NCI-H524 treated with DMSO at 0.1 percent for 48 hours (cell line): ENCODE measurements at regions not wholly inside any gene's neighbourhood (a gene's known extent, or its start where the extent isn't known, plus 50 kb on each side); places are given as distances from the start of the nearest gene placed in this dataset.
"Not testable (repeated sequence)": the region's sequence is repeated elsewhere in the genome, so short reads cannot be mapped to it uniquely, and the experiment has no call there.

Experiments used
- DNase-seq: peaks from one replicate; lab custom pipeline; 2025; lab: John Stamatoyannopoulos, UW

DNA sequence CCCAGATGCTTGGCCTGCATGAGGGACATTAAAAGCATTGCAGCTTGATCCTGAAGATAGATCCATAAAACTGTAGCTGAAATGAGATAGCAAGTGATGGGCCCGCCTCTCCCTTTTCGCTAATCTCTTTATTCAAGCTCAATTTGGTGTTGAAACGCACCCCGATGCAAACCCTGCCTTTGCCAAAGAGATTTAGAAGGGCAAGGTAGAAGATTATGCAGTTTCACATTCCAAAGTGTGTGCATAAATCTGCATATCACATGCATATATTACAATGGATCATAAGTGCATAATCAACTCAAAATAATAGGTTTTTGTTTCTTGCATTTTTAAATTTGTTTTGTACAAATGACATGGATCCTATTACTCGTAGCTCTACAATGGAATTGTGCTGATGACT lies 80.1 kb upstream of the SHANK2 start:
- DNase-seq: no peak

DNA sequence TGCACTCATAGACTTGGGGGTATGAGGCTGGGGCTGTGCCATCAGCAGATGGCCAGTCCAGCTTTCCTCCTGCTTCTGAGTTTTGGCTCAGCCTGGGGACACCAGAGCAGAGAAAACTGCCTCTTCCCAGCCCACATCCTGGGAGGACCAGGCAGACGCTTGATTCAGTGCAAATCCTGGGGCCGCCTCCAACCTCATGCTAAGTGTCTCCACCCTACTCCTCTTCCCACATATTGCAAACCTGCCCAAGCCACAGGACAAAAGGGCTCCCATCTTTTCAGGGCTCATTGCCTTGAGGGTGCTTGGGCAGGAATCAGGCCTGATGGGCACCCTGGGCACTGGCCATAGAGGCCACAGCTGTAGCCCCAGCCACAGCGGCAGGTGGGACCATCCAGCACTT lies 79.7 kb upstream of the SHANK2 start:
- no peak for DNase-seq

DNA sequence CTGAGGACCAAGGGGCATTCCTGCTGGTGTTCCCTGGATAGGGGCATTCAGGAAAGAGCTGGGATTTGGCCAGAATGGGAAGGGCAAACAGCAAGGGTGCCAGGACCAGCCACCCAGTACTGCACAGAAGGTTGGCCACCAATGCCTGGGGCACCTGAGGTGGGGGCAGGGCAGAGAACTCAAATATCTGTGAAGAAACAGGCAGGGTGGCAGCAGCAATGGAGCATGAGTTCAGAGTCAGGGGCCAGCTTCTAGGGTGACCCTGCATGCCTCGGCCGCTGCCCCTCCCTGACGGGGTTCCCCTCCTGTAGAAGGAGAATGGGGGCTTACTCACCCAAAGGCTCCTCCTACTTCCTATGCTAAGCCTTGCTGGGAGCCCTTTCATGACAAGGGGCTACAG lies 79.3 kb upstream of the SHANK2 start:
- no peak for DNase-seq

DNA sequence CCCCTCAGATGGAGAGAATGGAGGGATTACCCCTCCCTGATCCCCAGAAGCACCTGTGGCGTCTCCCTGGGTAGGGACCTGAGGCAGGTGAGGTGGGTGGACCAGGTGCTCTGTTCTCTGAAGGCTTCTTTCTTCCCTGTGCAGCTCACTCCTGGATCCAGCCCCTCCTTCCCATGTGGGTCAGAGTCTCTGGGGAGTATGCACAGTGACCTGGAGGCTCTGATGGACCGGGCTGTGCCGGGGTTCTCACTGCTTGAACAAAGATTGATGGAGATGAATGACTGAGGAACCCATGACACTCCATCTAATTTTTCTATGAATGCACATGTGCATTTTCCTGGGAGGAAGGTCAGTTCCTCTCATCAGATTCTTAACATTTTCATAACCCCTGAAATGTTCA lies 78.6 kb upstream of the SHANK2 start:
- no peak for DNase-seq

DNA sequence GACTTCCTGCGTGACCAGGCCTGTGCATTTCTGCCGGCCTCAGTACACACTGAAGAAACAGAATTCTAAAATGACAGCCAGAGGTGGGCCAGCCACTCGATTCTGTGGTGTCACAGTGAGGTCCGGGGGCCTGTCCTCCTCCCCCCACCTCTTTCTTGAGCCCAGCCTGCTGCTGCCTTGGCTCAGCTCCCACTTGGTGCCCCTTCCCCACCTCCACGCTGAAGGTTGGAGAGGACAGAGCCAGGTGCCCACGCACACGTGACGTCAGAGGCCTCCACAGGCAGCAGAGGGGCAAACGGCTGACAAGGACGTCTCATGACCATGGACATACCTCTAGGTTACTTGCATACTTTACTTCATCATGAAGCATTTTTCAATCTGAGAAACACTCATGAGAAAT lies 78.0 kb upstream of the SHANK2 start:
- no peak for DNase-seq

DNA sequence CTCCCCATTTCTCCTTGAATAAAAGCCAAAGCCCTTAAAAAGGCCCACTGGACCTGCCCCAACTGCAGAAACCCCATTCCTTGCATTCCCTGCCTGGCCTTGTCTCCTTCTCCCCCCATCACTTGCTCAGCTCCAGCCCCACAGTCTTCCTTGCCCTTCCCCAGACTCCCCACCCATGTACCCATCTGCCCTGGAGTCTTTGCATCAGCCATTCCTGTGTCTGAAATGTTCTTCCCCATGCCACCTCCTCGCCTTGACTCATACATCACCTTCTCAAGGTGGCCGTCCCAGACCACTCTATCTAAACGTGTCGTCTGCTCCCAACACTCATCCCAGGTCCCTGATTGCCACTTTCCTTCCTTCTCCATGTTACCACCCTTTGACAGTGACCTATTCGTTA lies 77.4 kb upstream of the SHANK2 start:
- no peak for DNase-seq

DNA sequence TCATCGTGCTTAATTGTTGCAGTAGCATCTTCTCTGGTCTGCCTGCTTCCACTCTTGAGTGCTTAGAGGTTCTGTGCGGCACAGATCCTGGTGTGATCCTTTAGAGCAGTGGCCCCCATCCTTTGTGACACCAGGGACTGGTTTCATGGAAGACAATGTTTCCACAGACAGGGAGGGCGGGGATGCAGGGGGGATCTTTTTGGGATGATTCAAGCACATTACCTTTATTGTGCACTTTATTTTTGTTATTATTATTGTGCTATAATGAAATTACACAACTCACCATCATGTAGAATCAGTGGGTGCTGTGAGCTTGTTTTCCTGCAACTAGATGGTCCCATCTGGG lies 76.8 kb upstream of the SHANK2 start:
- no peak for DNase-seq

DNA sequence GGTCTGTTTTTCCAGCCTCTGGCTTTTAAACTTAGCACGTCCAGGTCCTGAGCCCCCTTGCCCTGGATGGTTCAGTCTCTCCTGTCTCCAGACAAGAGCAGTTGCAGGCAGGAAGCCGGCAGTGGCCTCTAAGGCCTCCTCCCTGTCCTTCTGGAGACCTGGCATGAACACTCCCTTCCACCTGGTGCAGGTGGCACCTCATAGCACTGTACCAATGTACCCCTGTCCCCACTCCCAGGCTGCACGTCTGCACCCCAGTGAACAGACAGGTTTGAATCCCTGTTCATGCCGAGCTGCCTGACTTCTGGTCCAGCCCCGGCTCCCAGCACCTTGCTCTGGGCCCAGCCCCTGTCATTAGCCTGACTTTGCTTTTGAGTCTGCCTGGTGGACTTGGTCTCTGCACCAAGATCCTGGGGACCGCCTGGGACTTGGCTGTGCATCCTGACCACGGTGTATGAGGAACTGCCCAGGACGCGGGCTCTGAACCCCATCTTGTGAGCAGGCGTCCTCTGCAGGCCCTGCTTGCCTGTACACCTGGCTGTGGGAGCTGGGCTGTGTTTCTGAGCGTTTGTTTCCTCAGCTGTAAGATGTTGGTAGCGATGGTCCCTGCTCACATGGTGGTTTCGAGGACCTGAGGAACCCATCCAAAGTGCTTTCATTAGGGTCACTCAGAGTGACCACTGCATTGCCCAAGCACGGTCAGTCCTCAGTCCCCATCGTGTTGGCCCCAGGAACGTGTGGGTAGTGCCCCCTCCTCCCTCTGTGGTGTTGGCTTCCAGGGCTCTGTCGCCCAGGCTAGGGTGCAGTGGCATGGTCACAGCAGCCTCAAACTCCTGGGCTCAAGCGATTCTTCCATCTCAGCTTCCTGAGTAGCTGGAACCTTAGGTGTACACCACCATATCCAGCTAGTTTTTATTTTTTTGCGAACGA lies 75.0 kb upstream of the SHANK2 start:
- DNase-seq: no peak

DNA sequence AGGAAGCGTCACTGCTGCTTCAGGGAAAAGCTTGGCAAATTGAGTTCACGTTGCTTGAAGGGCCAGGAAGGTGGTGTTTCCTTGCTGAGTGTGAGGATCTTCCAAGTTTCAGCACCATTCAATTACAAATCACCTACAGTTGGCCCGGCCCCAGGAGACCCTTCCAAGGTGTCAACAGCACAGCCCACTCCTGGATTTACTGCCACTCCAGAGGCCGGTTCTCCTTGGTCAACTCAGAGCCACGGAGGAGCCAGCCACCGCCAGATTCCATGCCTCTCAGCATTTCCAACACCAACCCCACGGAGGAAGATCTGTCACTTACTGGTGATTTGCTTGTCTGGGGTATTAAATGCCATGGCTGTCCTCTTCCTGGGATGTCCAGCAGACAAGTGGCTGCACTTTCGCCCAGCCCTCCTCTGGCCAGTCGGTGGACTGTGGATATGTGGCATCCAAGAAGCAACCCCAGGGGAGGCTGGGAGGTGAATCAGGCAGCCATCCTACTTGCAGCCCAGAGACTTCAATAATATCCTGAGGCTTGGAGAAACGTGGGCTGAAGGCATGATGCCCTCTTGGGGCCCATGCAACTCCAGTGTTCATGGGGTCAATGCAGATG lies 74.1 kb upstream of the SHANK2 start:
- no peak for DNase-seq

DNA sequence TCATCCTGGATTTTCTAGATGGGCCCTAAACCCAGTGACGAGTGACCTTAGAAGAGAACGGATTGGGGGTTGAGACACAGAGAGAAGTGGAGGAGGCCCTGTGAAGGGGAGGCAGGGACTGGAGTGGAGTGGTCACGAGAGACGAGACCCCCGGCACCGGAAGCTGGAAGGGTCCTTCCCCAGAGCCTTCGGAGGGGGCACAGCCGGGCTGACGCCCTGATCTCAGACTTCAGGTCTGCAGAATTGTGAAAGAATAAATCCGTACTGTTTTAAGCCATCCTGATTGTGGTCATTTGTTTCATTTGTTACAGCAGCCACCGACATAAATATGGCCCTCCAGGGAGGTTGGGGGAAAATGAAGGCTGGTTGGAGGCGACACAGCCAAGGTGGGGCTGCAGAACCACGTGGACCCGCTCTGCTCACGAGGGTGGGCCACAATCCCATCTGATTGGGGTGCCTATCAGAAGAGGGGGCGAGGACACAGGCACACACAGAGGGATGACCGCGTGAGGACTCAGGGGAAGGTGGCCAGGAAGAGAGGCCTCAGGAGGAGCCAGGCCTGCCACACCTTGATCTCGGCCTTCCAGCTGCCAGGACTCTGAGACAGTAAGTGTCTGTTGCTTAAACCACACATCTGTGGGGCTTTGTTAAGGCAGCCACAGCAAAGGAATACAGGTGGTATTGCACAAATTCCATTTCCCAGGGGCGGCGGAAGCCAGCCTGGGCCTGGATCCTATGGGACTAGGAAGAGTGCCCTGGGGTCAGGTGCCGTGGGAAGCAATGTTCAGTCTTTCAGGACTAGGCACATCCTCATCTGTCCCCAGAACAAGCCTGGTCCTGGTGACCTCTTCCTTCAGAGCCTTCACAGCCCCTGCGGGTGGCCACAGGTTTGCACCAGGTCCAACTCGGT lies 73.3 kb upstream of the SHANK2 start:
- no peak for DNase-seq

DNA sequence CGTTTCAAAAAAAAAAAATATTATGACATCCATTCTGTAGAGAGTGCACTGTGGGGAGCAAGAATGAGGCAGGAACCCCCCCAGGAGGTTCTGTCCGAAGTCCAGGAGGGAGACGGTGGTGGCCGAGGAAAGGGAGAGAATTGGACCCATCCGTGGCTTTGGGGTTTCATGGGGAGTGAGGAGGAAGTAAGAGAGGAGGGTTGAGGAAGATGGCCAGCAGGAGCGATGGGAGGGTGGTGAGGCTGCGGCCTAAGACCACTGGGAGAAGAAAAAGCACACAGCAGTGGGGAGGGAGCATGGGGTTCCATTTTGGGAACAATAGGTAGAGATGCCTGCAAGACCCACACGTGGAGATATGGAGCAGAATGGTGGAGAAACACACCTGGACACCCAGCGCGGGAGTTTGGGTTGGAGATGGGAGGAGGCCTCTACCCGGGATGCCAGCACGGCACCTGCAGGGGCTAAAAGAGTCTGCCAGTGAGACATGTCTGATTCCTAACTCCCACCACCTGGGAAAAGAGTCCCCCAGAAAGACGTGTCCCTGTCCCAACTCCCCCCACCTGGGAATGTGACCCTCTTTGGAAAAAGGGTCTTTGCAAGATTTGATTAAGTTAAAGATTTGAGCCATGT lies 72.5 kb upstream of the SHANK2 start:
- no peak for DNase-seq

DNA sequence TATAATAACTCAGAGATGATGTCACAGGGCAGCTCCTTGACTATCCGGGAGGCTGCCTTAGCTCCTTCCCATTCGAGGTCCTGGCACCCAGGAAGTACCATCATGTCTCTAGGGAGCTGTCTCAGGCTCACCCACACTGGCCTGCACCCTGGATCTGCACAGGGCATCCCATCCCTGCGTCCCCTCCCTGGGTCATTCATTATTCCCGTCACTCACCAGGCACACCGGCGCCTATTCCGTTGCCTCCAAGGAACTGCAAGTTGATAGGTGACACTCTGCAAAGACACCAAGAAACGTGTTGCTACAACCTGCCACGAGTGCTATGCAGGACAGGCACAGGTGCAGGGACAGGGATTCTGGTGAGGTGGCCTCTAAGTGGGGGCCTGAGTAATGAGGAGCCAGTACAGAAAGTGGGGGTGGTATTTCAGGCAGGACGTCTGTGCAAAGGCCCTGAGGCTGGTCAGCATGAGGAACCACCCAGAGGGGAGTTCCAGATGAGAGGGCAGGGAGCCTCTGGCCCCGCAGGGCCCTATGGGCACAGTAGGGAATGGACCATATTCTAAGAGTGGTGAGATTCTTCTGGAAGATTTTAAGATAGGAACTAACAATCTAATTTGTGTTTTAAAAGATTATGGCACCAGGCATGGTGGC lies 71.6 kb upstream of the SHANK2 start:
- no peak for DNase-seq

DNA sequence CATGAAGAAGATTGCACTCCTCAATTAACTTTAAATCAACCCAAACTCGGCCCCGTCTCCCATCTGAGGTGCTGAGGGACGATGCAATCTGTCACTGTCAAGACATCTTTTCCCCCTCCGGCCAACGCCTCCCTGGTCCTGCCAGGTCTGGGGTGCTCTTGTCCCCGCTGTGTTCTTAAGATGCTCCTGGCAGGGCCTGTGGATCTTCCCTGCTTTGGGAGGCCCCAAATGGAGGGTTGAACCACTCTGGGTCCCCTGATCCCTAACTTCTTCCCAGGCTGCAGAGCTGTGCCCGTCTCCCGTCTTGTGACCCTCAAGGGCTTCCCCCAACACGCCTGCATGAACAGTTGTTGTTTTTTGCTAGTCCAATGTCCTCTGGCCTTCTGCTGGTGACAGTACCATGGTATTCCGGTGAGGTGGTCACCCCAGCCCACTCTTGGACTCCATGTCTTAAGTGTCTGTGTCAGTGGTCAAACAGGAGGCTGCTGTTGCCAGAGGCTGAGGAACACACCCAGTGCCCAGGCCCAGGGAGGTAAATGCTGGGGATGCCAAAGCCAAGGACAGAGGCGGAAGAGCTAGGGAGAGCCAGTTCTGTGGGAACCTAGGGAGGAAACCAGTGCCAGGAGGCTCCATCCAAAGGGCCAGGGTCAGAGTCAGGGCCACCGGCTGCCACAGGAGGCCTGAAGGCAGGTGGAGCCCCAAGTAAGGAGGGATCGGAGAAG lies 70.6 kb upstream of the SHANK2 start:
- DNase-seq: no peak

DNA sequence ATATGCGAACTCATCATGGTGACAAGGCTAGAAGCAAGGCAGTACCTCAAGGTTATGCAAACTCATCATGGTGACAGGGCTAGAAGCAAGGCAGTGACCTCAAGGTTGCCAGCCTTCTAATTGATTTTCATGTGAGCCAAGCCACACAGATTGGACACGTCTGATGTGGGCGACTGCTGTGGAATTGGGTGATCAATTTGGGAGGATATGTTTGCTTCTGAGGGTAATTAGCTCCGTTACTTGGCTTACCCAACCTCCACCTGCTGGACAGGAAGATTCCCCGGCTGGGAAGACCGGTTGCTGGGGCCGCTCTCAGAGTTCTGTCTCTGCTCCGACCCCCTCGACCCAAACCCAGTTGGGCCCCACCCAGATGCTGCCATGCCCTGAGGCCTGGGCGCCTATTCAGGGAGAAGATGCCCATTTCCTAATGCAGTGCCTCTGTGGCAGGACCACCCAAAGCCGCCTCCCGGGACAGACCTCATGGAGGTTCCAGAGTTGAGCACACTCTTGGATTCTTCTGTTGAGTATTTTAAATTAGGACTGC lies 69.9 kb upstream of the SHANK2 start:
- DNase-seq: no peak

DNA sequence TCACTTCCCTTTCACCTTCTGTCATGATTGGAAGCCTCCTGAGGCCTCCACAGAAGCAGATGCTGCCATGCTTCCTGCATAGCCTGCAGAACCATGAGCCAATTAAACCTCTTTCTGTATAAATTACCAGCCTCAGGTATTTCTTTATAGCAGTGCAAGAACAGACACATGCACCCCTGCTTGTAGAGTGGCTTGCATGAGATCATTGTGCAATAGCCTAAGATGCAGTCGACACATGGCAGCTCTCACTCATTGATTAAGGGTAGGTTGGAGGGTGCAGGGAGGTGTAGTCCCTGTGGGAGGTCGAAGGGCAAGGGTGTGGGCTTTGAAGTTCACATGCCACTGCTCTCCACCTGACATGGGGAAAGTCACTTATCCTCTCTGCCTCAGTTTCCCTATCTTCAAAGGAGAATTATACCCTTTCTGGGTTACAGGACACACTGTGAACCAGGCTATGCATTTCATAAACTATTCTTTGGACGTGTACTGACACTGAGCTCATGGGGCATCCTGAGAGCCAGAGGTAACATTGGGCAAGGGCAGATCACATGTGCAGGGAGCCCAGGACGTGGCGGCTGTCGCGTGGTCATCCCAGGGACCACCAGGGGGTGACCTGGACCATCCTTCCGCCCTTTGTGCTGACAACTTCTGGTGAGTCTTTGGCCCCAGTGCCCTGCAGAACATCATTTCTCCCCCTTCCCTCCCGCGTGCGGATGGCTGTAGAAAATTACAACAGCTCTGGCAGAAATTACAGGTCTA lies 69.2 kb upstream of the SHANK2 start:
- DNase-seq: no peak

DNA sequence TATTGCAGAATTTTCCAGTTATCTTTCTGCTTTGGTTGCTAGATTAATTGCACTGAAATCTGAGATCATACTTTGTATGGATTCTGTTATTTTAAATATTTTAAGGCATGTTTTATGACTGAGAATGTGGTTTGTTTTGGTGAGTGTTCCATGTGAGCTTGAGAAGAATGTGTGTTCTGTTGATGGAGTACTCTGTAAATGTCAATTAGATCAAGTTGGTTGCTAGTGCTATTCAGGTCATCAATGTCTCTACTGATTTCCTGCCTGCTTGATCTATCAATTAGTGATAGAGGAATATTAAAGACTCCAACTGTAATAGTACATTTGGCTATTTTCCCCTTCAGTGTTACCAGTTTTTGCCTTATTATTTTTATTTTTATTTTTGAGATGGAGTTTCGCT lies 64.3 kb upstream of the SHANK2 start:
- DNase-seq: no peak

DNA sequence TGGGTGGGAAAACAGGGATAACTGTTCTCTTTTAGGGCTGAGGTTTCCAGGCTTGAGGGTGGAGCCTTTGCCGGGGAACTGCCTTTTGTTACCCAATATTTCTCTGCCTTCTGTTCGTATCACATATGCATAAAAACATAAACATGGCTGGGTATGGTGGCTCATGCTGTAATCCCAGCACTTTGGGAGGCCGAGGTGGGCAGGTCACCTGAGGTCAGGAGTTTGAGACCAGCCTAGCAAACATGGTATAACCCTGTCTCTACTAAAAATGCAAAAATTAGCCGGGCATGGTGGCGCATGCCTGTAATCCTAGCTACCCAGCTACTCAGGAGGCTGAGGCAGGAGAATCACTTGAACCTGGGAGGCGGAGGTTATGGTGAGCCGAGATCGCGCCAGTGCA lies 60.2 kb upstream of the SHANK2 start:
- not testable (repeated sequence) for DNase-seq

DNA sequence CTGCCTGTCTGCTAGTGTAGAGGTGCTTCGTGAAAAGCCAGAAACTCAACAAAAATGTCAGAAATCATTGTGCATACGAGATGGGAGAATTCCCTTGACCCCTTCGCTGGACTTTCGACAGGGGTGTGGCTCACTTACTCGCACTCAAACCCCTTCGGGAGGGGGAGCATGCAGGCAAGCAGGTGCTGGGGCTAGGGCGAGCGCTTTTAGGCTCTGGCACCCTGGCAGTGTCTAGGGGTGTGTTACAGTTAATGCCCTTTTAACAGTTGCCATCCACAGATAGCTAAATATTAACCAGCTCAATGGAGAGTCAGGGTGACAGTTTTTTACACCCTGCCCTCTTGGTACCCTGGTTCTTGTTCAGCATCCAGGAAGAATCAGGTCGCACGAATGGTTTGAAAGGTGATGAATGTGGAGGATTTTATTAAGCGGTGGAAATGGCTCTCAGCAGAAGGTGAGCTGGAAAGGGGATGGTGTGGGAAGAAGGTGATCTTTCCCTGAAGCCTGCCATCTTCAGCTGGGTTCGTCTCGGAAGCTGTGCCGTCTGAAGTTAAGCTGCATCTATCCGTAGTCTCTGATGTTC lies 59.6 kb upstream of the SHANK2 start:
- no peak for DNase-seq

DNA sequence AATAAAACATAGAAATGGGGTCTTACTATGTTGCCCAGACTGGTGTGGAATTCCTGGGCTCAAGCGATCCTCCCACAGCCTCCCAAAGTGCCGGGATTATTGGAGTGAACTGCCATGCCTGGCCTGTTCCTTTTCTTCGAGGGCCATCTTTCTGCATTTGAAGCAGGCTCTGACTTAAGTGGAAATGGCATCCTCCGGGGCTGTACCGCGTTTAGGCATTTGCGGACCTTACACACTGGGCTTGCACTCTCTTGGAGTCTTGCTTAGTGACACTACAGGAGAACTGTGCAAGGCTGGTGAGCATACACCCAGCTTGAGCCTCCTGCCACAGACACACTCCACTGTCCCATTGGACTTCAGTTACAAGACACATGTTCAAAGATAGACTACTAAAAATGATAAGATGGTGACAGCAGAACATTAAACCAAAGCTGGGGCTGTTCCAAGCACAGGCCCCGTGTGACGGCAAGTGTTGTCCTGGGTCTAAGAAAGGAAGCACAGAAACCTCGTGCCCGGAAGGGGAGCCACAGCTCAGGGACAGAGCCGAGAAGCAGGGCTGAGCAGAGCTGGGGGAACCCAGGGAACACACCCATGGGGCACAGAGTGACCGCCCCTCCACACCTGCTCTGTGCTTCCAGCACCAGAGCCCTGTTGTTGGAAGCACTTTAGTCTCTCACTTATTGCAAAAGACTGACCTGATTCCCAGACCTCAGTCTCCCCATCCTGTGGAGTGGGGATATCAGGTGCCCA lies 59.0 kb upstream of the SHANK2 start:
- DNase-seq: no peak
